ENCODE measurements at regions not wholly inside any gene's neighbourhood (a gene's known extent, or its start where the extent isn't known, plus 50 kb on each side); places are given as distances from the start of the nearest gene placed in this dataset.

GRCh38 chr15:94785091-94785490 is 553.7 kb downstream of the MCTP2 start:
- Histone ChIP-seq H3K18ac (ENCODE audit: extremely low read depth, low read length) (no peak overlapping the region), H2AFZ (ENCODE audit: low read length) (no peak overlapping the region), H2BK5ac (ENCODE audit: low read depth, low read length) (no peak overlapping the region), H3K79me1 (ENCODE audit: low read depth, low read length) (no peaks in the 10 kb centered on the region), H3K23ac (ENCODE audit: insufficient read length) (no peak overlapping the region), H3K27me3 (replicated peaks in 1 of 4; ENCODE audit: control insufficient read depth in 3 of 4, extremely low read depth in 1 of 4, insufficient read depth in 3 of 4, low read length in 3 of 4) (no peaks in the 10 kb centered on the region), H2BK120ac (replicated peaks; ENCODE audit: low read depth, low read length) (no peak overlapping the region), H4K91ac (replicated peaks; ENCODE audit: insufficient read length, low read length) (no peak overlapping the region), H4K20me1 (replicated peaks in 1 of 2; ENCODE audit: control insufficient read depth in 1 of 2, insufficient read depth in 2 of 2, low read length in 2 of 2) (no peaks in the 10 kb centered on the region), H3K4me2 (ENCODE audit: insufficient read depth in 1 of 2, low read depth in 2 of 2, low read length in 2 of 2) (no peak overlapping the region), H3K4ac (replicated peaks; ENCODE audit: insufficient read length, low read depth, low read length) (no peak overlapping the region), H2AK5ac (ENCODE audit: low read depth, low read length) (no peak overlapping the region), H3K27ac (ENCODE audit: low read depth, low read length) (no peak overlapping the region), H3K56ac (replicated peaks; ENCODE audit: insufficient read length, low read depth, low read length) (no peak overlapping the region), H4K5ac (ENCODE audit: insufficient read length, low read depth, low read length) (no peak overlapping the region), H3K36me3 (ENCODE audit: control insufficient read depth in 2 of 4, insufficient read depth in 4 of 4, low read length in 3 of 4) (no peaks in the 10 kb centered on the region), H3K4me1 (replicated peaks in 1 of 4; ENCODE audit: control insufficient read depth in 3 of 4, insufficient read depth in 4 of 4, low read length in 3 of 4) (no peaks in the 10 kb centered on the region), H3K23me2 (ENCODE audit: low read depth, low read length) (no peaks in the 10 kb centered on the region), H3K9ac (replicated peaks in 1 of 4; ENCODE audit: extremely low read depth in 1 of 4, low read depth in 3 of 4, low read length in 3 of 4) (no peak overlapping the region), H4K8ac (ENCODE audit: extremely low read depth, insufficient read depth, low read length) (no peak overlapping the region), H2BK12ac (ENCODE audit: low read depth, low read length) (no peak overlapping the region), H2BK15ac (ENCODE audit: low read length) (no peak overlapping the region), H3K4me3 (ENCODE audit: extremely low read depth in 1 of 4, insufficient read depth in 2 of 4, low read depth in 3 of 4, low read length in 4 of 4) (no peak overlapping the region), H3K79me2 (ENCODE audit: control insufficient read depth in 1 of 2, insufficient read depth in 2 of 2, low read length in 2 of 2) (no peaks in the 10 kb centered on the region), H2BK20ac (ENCODE audit: low read length) (no peak overlapping the region), H3K9me3 (ENCODE audit: insufficient read depth in 2 of 2, low read depth in 1 of 2, low read length in 1 of 2) (no peaks in the 10 kb centered on the region), H3K14ac (ENCODE audit: insufficient read length) (no peak overlapping the region)
- CTCF ChIA-PET (ENCODE audit: partially characterized antibody) = no interaction called here
- FAIRE-seq = no peak
- TF ChIP-seq RFX5 (IDR thresholded peaks at IDR 0.05; ENCODE audit: borderline replicate concordance, low read depth, low read length) = no peak
- no peak for TF ChIP-seq RBBP5 (IDR thresholded peaks at IDR 0.05; ENCODE audit: borderline replicate concordance, low read depth, low read length)
- TF ChIP-seq, protein P1, sequence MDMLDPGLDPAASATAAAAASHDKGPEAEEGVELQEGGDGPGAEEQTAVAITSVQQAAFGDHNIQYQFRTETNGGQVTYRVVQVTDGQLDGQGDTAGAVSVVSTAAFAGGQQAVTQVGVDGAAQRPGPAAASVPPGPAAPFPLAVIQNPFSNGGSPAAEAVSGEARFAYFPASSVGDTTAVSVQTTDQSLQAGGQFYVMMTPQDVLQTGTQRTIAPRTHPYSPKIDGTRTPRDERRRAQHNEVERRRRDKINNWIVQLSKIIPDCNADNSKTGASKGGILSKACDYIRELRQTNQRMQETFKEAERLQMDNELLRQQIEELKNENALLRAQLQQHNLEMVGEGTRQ (IDR thresholded peaks at IDR 0.05; ENCODE audit: low read length) = no peak
- no peak for TF ChIP-seq RAD21 (IDR thresholded peaks at IDR 0.05 in 1 of 2, conservative IDR thresholded peaks at IDR 0.05 in 1 of 2; ENCODE audit: low read depth in 2 of 2, low read length in 2 of 2)
- TF ChIP-seq SP2 (IDR thresholded peaks at IDR 0.05; ENCODE audit: low read length) = no peak
- no peak for TF ChIP-seq YY1 (IDR thresholded peaks at IDR 0.05; ENCODE audit: low read depth, low read length)
- TF ChIP-seq CHD1 (IDR thresholded peaks at IDR 0.05; ENCODE audit: low read depth, low read length) = no peak
- no peak for TF ChIP-seq SRF (IDR thresholded peaks at IDR 0.05; ENCODE audit: low read depth, low read length)
- TF ChIP-seq RNF2 (IDR thresholded peaks at IDR 0.05; ENCODE audit: borderline replicate concordance, low read depth, low read length, missing control alignments, poor library complexity, severe bottlenecking) = no peak
- TF ChIP-seq TEAD4 (IDR thresholded peaks at IDR 0.05; ENCODE audit: low read depth, low read length) = no peak
- POLR2A ChIA-PET (ENCODE audit: partially characterized antibody) = no interaction called here
- no peak for DNase-seq (ENCODE audit: low read depth in 1 of 2, low spot score in 2 of 2)
- WGBS, 2 experiments (ENCODE audit: extremely low coverage in 1 of 2, insufficient coverage in 1 of 2, insufficient read length in 1 of 2, insufficient replicate concordance in 2 of 2, low coverage in 1 of 2, low lambda C conversion rate in 2 of 2, missing lambda C conversion rate in 1 of 2) = 96% methylated on average over 2 of the region's 2 CpGs; no CpG with 5 or more reads in 1 of the 2 experiments

Data from H1 (cell line).